T47D (cell line): ENCODE measurements at regions not wholly inside any gene's neighbourhood (a gene's known extent, or its start where the extent isn't known, plus 50 kb on each side); places are given as distances from the start of the nearest gene placed in this dataset.

Source experiments
- DNase-seq, 2 experiments: peaks; one replicate each; pipeline versions ENCODE4 v3.0.0 to v3.0.0-alpha.2; 2011 to 2012; ENCODE audit warnings: low read depth in 1 of 2, low spot score in 1 of 2
- JUND ChIP-seq: IDR thresholded peaks from 2 replicates; pipeline ENCODE4 v1.6.1; 2012; ENCODE audit warnings: low read depth
- in situ Hi-C: cut with HindIII; loops from 2 replicates; pipeline ENCODE4 v1.10.0; 2016; ENCODE audit warnings: low sequenced_read_pairs, low pct_unique_long_range_greater_than_20kb

DNA sequence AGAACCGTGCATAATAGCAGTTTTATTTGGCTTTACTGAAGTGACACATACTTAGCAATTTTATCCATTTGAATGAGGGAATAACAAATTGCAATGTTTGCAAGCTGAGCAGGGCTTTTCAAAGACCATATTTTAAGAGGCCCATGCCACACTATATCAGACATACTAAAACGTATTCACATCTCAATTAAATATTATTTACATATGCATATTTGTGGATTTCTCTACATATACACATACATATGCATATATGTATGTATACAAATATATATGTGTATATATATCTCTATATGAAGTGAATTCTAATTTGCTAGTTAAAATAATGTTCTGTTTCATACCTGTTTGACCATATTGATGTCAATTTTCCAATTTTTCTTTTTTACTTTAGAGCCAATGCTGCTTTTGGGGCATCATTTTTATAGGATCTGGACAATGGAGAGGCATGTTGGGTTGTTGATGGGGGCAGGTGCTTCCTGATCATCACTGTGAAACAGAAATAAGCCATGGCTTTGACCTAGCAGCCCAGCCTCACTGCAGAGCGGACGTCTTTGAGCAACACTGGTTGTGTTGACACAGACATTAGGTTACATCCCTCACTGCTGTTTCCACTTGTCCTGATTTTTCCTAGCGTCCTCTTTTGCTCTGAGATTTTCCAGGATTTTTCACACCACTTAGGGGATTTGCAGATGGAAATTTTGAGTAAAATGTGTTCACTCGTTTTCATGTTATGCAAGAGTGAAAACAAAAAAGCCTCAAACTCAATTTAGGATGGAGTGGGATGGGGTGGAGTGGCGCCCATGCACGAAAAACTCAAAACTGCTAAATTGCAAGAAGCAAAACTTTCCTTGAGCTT, 56.9 kb downstream of the RDH14 start:
- in situ Hi-C loops, result no loop called here
- TF ChIP-seq JUND, result no peak
- DNase-seq, result no peak

DNA sequence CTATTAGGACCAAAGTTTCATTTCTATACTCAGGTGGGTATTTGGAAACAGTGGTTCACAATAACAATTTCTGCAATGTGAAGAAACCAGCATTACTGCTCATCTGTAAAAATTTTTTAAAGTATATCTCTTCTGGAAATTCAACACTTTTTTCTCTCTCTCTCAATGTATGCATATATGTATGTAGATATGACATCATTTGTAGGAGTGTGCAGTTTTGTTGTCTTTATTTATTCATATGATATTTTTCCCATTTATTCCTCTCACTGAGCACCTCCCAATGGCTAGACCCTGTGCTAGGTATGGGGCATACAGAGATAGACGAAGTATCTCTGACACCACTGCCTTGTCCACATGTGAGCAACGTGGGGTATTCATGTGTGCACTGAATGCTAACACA, 58.3 kb downstream of the RDH14 start:
- in situ Hi-C loops, result no loop called here
- no peak for TF ChIP-seq JUND
- no peak for DNase-seq

DNA sequence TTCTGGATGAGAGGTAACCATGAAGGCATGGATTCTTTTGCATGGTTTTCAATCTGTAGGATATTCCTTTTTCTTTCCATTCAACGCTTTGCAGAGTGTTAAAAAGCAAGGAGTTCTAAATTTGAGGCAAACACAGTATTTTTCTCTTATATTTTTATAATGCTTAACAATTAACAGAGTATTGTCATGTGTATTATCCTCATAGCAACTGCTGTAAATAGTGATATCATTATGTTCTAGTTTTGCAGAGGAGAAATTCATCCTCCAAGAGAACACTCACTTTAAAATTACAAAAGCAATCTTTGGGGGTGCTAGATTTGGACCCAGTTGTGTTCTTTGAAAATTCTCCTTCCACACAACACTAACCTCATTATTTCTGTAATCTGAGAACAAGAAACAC, 58.7 kb downstream of the RDH14 start:
- in situ Hi-C loops, result no loop called here
- DNase-seq, result no peak
- TF ChIP-seq JUND, result no peak

DNA sequence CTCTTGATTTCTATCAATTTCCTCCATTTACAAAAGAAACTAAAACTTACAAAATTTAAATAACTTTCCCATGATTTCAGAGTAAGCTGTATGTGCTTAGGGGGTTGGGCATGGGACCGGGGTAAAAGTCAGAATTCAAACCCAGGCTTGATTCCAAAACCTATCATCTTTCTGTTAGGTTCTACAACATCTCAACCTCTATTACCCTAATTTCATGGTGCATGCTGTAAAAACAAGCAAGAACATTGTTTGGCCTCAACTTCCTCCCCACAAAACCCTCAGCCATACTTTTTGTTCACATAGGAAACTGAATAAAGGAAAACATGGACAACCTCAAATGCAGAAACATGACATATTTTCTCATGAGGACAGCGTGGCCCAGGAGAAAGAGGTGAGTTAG, 59.3 kb downstream of the RDH14 start:
- TF ChIP-seq JUND, result no peak
- in situ Hi-C loops, result no loop called here

DNA sequence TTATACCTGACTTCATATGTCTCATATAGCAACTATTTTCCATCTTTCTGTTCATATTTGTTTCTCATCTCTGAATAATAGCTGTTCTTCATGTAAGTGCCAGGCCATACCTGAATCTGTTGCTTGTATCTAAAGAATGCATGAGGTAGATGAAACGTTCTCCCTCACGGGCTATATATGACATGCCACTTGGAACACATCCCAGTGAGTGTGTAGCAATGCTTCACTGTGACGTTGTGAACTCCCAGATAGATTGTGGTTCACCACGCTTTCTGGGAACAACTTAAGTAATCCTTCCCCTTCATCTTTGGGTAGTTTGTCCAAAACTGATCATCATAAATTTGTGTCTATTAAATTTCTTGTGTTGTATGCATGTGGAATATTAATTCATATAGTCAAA, 60.1 kb downstream of the RDH14 start:
- in situ Hi-C loops, result no loop called here
- no peak for TF ChIP-seq JUND

More for the DNA sequence above, 59.3 kb downstream of the RDH14 start:
- DNase-seq, result no peak

DNA sequence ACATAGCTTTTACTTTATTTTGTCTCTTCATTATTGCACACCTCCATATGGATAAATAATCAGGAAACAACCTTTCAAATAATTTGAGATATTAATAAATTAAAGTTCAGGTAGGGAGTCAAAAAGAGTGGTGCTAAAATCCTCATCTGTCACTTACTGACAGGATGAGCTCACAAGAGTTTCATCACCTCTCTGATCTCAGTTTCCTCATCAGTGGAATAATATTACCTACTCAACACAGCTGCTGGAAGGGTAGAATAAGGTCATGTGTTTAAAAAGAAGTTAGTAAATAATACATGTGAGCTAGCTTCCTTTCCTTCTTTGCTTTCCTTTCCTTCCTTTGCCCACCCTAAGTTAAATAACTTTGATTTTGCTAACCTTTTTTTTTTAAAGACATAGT, 61.9 kb downstream of the RDH14 start:
- TF ChIP-seq JUND, result no peak

More for the DNA sequence above, 60.1 kb downstream of the RDH14 start:
- DNase-seq, result no peak

DNA sequence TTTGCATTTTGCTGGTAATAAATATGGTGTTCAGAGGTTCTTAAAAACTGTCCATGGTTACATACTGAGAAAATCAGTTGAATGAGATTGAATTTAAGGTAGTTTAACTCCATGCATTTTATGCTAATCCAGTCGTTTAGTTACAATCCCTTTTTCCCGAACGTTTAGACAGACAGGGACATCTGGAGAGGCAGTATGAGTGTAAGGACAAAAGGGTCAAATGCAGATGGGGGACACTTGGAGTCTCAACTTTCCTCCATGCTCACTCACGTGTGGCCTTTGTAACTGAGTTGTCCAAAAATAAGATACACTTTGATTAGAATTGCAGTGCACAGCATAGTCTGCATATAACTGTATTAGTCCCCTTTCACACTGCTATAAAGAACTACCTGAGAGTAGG, 63.9 kb downstream of the RDH14 start:
- in situ Hi-C loops, result no loop called here
- no peak for DNase-seq
- TF ChIP-seq JUND, result no peak

More for the DNA sequence above, 61.9 kb downstream of the RDH14 start:
- in situ Hi-C loops, result no loop called here
- DNase-seq, result no peak

DNA sequence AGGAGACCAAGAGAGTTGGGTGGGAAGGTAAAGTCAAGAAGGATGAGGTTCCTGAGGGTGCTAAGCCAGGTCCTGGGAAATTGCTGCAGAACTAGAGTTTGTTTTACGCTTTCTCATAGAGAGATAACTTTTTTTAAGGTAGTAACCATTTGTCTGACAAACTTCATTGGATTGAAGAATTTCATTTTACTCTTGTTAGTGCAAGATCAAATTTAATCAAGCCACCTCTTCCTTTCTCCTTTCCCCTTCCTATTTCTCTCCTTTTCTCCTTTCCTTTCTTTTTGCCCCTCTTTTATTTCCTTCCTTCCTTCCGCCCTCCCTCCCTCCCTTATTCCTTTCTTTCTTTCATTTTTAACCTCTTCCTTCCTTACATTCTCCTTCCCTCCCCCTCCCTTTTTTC, 65.4 kb downstream of the RDH14 start:
- DNase-seq, result no peak
- in situ Hi-C loops, result no loop called here
- TF ChIP-seq JUND, result no peak

DNA sequence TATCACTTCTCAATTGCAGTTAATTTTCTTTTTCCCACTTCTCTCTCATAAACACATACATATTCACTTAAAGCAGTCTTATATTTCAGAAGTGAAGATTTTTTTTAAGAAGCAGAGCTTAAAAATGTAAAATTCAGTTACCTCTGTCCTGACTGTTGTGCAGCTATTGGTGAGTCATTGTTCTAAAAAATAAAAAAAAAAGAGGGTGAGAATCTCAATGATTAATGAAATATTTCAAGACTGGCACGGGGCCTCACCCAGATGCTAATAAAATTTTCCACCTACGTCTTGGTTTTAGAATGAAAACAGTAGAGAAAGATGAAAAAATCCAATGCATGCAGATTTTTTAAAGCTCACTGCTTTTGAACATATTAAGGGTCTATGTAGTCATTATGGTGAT, 67.7 kb downstream of the RDH14 start:
- TF ChIP-seq JUND, result no peak

DNA sequence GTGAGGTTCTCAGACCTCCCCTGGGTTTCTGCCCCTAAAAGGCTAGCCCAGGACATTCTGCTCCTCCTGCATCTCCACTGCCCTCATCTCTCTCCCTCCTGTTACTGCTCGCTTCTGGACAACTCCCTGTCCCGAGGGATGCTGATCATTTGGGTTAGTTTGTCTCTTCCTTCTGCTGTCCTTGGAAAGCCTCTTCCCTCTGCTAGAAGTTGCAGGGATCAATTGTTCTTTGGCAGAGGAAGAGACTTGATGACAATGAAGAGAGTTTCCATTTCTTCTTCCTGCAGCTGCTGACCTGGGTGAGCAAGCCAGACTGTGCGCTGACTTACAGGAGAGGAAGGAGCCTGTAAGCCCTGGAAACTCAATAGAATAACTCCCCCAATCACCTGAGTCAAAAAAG, 68.9 kb downstream of the RDH14 start:
- DNase-seq, result no peak
- in situ Hi-C loops, result no loop called here
- TF ChIP-seq JUND, result no peak

More for the DNA sequence above, 67.7 kb downstream of the RDH14 start:
- in situ Hi-C loops, result no loop called here
- no peak for DNase-seq

DNA sequence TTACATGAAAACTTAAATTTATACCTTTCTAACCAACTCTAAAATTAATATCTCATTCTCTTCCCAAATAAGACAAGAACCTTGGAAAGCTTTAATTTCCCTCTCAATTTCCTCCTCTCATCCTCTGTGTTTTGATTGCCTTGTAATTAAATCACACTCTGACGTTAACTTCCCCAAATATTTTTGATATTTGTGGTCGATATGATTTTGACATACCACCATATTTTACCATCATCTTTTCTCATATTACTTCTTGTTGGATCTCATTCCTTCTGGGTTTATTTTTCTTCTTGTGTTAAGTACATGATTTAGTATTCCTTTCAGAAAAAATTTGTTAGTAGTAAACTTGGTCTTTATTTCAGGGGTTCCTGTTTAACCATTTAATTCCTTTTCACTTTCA, 69.6 kb downstream of the RDH14 start:
- TF ChIP-seq JUND, result no peak
- in situ Hi-C loops, result no loop called here
- no peak for DNase-seq

DNA sequence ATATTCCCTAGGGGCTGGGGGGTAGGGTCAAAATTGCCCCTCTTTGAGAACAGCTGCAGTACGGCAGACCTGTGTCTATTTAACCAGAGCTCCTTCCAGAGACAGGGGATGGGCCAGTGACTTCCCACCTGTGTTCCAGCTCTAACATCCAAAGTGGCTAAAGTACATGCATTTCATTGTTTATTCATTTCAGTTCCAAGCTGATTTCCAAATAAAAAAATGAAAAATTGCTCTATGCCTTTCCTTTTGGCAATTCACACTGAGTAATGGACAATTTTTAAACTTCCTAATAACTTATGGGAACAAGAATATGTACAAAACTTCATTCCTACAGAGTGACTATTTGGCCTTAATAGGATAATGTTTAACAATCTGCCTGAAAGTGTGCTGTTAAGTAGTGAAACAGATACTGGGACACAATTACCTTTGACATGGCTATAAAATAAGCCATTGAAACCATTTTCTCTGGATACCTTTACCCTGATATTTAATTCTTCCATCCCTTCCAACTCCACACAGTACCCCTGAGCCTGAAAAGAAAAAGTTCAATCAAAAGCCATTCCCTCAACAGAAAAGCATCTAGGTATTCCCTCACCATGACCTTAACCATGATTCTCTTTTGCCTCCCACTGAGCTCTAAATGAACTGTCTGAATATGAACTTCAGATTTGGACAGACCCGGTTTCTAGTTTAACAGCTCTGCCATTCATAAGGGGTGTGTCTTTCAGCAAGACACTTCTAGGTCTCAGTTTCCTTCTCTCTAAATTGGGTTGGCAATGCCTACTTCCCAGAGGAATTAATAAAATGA, 73.1 kb downstream of the RDH14 start:
- in situ Hi-C loops, result no loop called here
- no peak for DNase-seq
- no peak for TF ChIP-seq JUND

DNA sequence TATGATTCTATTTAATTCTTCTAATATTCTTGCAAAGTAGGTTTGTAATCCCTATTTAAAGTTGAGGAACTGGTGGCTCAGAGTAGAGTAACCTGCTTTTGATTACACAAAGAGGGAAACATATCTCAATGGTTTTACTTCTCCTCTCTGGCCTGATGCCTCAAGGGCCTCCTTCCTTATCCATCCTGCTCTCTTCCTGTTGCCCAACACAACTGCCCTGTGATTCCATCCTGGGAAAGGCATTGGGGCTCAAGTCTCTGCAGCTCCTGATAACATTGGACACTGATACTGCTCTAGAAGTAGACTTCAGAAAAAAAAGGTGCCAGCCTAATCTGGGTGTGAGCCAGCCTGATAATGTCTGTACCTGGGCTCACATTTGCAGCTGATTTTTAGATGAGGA, 75.8 kb downstream of the RDH14 start:
- in situ Hi-C loops, result no loop called here
- TF ChIP-seq JUND, result no peak
- DNase-seq, result no peak
